Frontal cortex (tissue), 3 donors: ENCODE measurements at regions not wholly inside any gene's neighbourhood (a gene's known extent, or its start where the extent isn't known, plus 50 kb on each side); places are given as distances from the start of the nearest gene placed in this dataset.
"Not testable (repeated sequence)": the region's sequence is repeated elsewhere in the genome, so short reads cannot be mapped to it uniquely, and the experiment has no call there.

Source experiments
- DNase-seq, 2 donors: peaks; one replicate each; pipeline ENCODE4 v3.0.0; 2012; ENCODE audit warnings: low spot score in 2 of 2
- FAIRE-seq: peaks from 2 replicates; lab custom pipeline; 2012; peaks lifted over from hg19 to GRCh38; lab: Jason Lieb, UNC
- donor health status: control.
- donor health status: control.
- donor health status: control.

DNA sequence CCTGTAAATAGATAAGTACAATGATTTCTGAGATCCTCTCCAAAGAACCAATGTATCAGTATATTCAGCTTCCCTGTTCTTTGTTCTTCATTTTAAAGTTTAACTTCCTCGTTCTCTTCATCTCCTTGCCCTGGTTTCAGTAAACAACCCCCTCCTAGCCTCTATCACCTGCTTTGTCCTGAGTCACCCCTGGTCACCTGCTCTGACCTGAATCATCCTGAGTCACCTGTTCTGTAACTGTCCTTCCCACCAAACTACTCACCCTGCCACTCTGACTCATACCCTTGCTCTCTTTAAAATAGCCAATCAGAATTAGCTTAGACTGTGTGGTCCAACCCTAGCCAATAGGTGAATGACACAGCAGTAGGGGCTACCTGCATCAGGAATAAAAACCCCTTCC, 313.0 kb upstream of the LRRC3B start:
- DNase-seq, FAIRE-seq: not testable (repeated sequence)

DNA sequence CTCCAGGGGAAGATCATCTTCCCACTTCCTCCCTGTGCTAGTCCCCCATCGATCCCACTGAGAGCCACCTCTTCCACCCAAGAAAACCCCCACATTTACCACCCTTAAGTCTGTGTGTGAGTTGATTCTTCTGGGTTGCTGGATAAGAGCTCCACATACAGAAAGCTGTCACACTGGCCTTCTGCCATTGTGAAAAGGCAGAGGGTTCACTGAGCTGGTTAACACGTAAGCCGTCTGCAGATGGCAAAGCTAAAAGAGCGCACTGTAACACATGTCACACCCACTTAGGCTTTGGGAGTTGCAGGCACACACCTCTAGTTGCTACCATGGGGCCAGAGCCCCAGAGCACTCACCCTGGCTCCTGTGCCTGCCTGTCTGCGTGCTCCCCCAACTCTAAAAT, 309.8 kb upstream of the LRRC3B start:
- FAIRE-seq (no peak), DNase-seq (no peak)

DNA sequence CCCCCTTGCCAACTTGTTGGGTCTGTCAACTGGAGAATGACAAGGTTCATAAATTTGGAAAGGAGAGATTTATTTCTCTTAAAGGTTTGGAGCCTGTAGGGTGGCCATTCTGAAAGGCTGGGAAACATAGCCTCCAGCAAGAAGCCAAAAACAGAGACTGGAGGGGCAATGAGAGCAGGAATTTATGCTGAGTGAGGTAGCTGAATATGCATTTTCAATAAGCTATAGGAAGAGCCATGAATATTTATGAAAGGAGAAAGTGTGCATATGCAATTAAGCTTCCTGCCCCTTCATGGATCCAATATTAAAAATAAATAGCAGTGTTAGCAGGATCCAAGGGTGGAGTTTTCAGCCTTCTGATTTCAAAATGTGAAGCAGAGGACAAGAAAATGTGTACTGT, 306.1 kb upstream of the LRRC3B start:
- FAIRE-seq (no peak), DNase-seq (no peak)

DNA sequence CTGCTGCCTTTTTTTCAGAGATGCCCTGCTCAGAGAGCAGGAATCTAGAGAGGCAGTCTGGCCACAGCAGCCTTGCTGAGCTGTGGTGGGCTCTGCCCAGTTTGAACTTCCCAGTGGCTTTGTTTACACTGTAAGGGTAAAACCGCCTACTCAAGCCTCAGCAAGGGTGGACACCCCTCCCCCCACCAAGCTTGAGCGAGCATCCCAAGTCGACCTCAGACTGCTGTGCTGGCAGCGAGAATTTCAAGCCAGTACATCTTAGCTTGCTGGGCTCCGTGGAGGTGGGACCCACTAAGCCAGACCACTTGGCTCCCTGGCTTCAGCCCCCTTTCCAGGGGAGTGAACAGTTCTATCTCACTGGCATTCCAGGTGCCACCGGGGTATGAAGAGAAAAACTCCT, 298.8 kb upstream of the LRRC3B start:
- FAIRE-seq, DNase-seq: not testable (repeated sequence)

DNA sequence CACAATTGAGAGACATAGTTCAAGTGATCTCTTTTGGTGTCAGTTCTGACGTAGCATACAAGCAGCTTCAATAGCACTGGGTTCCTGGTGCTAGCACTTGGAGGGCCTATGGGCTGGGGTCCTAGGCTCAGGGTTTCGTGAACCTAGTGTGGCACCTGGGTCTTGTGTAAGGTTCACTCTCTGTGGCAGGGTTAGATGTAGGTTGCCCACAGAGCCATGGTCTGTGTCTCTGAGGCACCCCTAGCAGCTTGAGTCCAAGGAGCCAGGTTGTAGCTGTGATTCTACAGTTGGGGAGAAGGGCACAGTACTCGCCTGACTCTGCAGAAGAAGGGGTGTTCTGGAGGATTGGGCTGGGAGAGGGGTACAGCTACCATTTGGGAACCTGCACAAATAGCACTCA, 282.6 kb upstream of the LRRC3B start:
- no peak for FAIRE-seq
- DNase-seq = no peak

DNA sequence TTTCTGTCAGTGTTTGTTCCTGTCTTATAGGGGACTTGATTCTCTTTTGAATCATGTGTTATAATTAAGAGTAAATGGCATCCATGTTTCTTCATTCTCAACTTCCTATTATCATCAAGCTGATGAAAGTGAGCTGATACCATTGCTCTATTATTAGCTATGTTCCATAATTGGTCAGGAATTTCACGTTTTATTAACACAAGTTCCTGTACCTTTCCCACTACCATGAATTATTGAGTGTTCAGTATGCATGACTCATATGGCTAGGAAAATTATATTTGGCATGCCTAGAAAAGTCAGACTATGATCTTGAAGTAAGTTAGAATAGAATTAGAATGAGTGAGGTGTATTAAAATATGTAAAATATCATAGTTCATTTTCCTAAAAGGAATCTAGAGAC, 278.9 kb upstream of the LRRC3B start:
- no peak for DNase-seq

DNA sequence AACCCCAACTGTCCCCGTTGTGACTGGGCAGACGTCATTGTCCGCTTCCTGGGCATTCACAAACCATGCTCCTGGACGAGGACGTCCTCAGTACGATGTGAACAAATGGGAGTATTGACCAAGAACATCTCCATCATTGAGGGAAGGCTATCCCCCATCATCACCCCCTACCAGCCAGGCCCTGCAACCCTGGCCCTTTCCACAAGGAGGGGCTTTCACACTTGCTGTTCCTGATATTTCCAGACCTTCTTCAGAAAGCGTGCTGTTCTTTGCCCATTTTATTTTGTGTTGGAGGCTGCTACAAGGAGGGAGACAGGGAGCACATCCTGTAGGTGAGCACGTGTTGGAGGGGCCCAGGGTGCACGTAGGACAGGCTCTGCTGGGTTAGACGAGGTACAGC, 277.0 kb upstream of the LRRC3B start:
- FAIRE-seq = no peak

More for the DNA sequence above, 278.9 kb upstream of the LRRC3B start:
- no peak for FAIRE-seq

DNA sequence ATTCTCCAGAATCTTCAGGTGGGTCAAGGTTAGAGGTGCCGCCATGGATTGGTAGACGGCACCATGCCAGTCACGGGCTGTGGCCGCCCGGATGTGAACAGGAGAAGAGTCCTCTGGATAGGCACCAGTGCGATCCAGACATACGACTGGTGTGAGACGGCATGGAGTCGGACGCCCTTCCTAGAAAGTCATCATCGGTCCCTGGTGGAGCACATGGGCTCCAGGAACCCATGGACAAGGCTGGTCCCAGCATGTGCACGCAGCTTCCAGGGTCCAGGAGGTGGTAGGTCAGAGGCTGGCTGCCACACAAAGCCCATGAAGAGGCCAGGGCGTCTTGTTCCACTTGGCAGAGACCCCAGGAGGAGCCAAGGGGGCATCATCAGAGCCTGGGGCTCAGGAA, 276.1 kb upstream of the LRRC3B start:
- FAIRE-seq (no peak), DNase-seq (no peak)

More for the DNA sequence above, 277.0 kb upstream of the LRRC3B start:
- no peak for DNase-seq

DNA sequence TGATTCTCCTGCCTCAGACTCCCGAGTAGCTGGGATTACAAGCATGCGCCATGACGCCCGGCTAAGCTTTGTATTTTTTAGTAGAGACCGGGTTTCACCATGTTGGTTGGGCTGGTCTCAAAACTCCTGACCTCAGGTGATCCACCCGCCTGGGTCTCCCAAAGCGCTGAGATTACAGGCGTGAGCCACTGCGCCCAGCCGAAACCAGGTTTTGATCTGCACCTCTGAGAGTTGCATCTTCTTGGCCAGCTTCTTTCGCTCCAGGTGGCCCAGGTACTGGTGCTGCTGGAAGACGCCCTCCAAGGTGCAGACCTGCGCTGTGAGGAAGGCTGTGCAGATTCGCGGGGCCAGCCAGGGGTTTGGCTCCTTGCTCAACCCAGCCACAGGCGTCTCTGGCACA, 275.4 kb upstream of the LRRC3B start:
- FAIRE-seq (no peak), DNase-seq (no peak)

DNA sequence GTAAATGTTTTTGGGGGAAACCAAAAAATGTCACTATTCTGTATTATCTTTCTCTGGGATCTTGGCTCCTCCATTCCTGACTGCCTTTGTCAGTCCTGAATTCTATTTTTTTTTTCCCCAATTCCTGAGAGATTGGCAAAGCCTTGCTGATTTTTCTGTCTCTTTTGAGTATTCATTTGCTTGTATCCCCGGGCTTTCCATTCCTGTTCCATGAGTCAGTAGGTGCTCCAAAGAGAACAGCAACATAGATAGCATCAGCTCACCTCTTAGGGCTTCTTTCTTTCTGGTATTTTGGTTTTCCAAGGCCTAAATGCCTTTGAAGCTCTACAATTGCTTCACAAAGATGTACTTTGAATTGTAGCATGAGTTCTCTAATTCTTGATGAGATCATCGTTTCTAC, 271.7 kb upstream of the LRRC3B start:
- FAIRE-seq = no peak

DNA sequence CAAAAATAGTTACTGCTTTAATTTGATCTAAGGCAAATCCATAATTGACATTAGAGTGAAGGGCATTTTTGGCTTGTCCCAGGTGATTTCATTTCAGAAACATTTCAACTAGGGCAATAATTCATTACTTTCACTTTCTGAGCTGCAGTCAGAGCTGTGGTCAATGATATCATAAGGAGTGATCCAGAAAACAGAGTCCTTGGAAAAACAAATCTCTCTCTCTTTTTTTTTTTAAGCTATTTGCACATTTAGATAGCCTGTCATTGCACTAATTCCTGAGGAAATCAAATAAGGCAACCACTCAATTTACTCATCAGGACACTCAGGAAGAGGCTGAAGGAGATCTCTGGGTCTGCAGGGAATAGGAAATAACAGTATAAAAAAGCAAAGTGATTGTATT, 269.5 kb upstream of the LRRC3B start:
- no peak for FAIRE-seq

More for the DNA sequence above, 271.7 kb upstream of the LRRC3B start:
- no peak for DNase-seq

DNA sequence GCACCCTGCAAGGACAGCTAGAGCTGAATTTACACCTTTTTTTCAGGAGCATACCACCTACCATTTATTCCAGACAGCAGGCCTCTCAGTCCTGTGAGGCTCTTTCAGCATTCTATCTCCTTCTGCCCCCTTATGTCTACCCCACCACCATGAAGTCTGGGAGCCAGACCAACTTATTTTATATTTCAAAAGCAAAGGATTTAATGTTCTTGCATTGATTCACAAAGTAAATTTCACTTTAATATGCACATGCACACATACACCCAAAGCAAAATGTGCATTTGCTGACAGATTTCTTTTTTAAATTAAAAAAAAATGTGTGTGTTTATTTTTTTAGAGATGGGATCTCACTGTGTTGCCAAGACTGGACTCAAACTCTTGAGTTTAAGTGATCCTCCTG, 264.2 kb upstream of the LRRC3B start:
- no peak for DNase-seq
- no peak for FAIRE-seq

More for the DNA sequence above, 269.5 kb upstream of the LRRC3B start:
- DNase-seq = no peak

DNA sequence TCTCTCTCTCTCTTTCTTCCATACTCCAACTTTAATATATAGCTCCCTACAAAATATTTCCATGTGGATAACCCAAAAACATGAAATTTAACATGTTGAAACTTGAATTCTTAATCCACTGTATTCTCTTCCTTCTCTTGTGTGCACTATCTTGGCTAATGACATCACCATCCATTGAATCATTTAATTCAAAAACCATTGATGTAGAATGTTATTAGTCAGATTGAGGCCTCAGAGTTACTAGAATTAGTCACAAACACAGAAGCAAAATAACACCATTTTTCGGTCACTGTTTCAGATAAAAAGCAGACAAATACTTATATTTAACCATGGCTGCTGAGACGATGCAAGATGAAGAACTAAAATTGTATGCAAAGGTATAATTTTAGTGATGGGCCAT, 256.9 kb upstream of the LRRC3B start:
- no peak for DNase-seq
- no peak for FAIRE-seq

DNA sequence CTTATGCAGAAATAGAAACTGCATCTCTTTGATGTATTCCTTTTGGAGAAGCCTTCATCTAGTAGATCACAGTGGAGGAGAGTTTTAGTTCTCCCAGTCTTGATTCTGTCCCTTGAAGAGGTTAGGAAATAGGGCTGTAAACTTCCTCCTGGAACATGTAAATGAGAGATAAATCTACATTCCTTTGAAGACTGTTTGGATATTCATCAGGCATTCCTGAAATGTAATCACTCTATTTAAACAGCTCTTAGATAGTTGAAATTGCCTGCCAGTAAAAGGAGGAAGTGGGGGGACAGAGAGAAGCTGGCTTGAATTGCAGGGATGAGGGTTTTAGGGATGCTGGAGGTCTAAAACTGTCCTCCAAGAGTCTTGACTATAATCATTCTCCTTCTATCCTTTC, 254.3 kb upstream of the LRRC3B start:
- DNase-seq (no peak), FAIRE-seq (no peak)

DNA sequence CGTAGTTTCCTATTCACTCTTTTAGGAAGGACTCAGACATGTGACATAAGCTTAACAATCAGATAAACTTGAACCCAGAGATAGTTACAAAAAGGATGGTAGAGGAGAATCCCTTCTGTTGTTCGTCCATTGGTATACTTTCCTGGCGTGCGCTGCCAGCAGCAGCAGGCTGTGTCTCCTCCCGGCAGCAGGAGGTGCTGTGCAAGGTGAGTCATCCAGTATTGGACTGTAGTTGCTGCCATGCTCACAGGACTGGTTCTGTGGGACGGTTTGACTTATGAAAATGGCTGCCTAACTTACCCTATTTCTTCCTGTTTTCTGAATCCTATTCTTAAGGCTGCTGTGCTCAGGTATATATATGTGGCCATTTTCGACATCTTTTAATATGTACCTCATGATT, 253.4 kb upstream of the LRRC3B start:
- no peak for DNase-seq
- no peak for FAIRE-seq

DNA sequence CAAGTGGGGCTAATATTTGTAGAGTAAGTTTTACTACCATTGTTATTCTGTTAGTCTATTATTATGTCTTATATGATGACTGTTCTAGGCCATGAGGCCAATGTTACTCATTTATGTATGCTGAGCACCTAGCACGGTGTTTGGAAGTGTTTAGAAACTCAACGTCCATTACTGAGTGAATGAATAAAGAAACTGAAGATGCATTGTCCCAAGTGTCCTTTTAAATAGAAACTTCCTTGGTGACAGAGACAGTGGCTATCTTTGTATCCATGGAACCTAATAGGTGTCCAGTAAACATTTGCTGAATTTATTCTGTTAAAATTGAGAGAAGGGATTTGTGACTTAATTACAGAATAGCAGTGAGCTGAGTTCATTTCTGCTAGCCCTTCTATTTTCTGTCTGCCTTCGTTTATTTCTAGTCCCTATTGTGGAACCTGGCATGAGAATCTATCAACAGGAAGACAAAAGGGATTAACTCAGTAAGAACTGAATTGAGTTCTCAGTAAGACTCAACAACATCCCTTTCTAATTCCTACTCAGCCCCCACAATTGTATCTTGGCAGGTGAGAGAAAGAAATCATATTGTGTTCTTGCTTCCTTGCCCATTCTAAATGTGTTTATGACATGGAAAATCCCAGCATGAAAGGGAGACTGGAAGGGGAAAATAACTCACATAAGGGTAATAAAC, 246.6 kb upstream of the LRRC3B start:
- DNase-seq = no peak
- no peak for FAIRE-seq

DNA sequence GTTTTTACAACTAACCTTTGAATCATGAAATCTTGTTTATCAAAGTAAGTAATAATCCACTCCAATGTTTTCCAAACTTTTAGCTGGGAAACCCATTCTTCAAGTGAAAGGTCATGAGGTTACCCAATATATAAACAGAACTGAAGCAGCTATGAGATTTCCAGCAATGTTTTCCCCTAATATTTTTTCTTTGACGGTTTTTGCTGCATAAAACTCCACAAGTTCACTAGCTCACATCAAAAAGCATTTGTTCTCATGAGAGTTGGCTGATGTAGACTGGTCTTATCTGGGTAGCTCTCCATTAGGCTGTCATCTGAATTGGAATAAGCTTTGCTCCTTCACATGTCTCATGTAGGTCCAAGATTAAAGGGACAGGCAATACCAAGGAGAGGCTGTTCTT, 241.2 kb upstream of the LRRC3B start:
- no peak for FAIRE-seq

DNA sequence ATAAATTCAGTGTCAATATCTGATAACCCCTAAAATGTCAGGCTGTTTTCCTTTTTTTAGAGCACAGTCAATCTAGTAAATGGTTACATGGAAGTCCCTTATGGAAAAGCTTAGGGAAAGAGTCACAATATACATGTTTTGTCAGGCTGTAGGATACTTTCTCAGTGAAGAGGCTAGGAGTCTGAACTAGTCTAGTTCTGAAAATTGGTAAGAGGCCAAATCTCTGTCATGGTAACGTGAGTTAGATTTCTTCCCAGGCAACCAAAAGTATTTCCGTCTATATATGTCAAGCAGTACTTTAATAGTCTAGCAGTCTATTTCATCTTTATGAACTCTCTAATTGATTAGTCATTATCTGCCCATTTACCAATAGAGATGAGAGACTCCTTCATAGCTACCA, 215.9 kb upstream of the LRRC3B start:
- FAIRE-seq = no peak
- DNase-seq = no peak

More for the DNA sequence above, 241.2 kb upstream of the LRRC3B start:
- DNase-seq = no peak

DNA sequence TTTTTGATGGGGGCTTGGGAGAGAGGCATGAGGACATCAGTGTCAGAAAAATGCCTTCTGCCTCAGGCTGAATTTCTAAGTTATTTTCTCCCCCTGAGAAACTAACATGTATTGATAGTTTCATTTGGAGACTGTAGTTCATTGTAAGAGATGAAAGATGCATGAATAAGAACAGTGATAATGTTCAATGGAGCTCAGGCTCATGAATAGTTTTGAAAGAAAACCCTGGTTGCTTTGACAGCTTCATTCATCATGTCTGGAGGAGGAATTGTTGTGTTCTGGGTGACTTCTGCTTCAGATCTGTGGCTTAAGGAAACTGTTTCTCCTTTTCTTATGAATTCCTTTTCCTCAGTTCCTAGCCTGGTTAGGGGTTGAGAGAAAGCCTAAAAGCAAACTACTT, 204.0 kb upstream of the LRRC3B start:
- FAIRE-seq (no peak), DNase-seq (no peak)

DNA sequence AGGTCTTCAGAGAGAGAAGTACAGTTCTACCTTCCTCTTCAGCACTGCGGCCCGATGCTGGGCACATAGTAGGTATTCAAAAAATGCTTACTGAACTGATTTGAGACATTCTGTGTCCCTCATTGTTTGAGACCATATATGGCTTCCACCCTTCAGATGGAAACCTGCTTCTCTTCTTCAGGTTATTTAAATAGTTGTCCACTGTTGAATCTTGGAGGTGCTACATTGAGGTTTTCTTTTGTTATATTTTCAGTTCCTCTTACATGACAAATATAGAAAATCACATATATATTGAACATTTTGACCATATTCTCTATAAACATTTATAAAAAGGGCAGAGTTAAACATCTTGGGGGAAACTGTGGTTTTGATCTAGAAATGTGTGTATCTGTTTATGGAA, 200.2 kb upstream of the LRRC3B start:
- FAIRE-seq = no peak
- no peak for DNase-seq

DNA sequence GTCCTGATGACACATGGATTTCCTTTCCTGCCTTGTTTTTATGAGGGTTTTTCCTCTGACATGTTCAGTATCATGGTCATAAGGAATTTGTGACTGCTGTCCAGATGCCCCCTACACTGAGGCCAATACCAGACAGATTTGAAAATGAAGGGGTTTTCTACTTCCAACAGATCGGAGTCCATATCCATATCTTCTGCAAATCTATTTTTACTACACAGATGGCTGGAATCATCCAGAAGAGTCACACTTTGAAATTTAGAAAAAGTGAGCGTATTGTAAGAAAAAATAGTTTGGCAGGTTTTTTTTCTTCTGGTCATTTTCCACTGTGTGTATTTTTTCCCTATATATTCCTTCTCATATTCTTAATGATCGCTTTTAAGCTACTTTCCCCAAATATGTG, 197.5 kb upstream of the LRRC3B start:
- DNase-seq (no peak), FAIRE-seq (no peak)

DNA sequence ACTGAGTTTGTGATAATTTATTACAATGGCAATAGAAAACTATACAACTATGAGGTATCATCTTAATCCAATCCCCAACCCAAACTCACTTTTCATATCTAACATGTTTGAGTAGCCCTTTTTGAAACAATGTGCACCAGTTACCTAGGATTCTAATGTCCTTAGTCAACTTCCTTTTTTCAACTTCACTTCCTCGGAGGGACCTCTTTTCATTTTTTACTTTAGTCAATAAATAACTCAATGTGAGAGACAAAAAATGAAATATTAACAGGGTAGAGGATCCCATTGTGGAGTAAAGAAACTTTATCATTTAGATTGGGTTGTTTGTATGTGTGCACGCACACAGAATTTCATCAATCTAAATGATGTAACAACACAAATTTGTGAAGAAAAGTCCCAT, 193.6 kb upstream of the LRRC3B start:
- DNase-seq (no peak), FAIRE-seq (no peak)
